Bone marrow (tissue), 2 donors: ENCODE measurements at regions not wholly inside any gene's neighbourhood (a gene's known extent, or its start where the extent isn't known, plus 50 kb on each side); places are given as distances from the start of the nearest gene placed in this dataset.

Experiments
- DNase-seq, 2 donors: peaks; one replicate each; lab custom pipeline; 2025; lab: John Stamatoyannopoulos, UW

- no peak for DNase-seq
Measured at GRCh38 chr10:128898133-128898915, 568.7 kb upstream of the MGMT start.

DNA sequence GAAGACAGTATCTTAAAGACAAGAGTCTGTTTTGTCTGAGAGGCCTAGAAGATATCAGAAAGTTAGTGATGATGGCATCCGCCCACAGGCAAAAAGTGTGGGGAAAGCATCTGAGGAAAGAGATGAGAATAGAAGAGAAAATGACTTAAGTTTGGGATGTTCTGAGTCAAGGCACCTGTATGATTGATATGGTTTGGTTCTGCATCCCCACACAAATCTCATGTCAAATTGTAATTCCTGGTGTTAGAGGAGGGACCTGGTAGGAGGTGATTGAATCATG lies 568.2 kb upstream of the MGMT start:
- no peak for DNase-seq

- DNase-seq, result no peak
Measured at GRCh38 chr10:128900456-128900855, 566.6 kb upstream of the MGMT start.

GRCh38 chr10:128901236-128901635 lies 565.8 kb upstream of the MGMT start:
- DNase-seq, result no peak

- no peak for DNase-seq
Measured at GRCh38 chr10:128902031-128902710, 564.9 kb upstream of the MGMT start.

- no peak for DNase-seq
Measured at GRCh38 chr10:128907155-128907941, 559.7 kb upstream of the MGMT start.

DNA sequence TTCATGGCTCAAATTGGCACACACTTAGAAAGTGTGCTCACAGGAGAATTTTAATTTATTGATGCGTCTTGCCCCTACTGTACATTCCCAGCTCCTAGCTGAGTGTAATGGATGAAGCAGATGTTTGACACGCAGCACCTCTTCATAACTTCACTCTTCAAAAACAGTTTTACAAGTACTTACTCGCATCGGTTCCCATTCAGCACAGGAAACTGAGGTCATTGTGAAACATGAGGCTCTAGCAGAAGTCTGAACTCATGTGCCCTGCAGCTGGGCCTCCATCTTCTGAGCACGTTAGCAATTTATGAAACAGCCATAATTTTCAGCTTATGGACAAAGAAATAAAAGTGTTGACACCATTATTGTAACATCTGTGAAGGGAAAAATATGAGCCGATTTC lies 558.9 kb upstream of the MGMT start:
- DNase-seq, result no peak

DNA sequence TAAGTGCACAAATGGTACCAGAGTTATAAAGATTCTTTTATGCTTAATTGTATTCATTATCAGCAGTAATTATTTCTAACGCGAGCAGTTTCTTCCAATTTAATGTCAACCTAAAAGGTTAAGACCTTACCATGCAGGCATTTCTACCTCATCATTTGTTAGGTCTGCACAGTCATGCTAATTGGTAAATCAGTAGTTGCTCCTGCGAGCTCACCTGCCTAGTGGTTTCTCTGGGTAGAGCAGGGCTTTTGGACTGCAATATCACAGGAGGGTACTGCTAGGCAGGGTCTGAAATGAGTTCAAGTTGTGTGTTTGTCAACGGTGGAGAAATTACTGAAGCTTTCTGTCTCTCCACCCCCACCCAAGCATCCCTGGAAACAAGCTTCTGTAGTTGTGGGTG lies 558.5 kb upstream of the MGMT start:
- DNase-seq, result no peak

DNA sequence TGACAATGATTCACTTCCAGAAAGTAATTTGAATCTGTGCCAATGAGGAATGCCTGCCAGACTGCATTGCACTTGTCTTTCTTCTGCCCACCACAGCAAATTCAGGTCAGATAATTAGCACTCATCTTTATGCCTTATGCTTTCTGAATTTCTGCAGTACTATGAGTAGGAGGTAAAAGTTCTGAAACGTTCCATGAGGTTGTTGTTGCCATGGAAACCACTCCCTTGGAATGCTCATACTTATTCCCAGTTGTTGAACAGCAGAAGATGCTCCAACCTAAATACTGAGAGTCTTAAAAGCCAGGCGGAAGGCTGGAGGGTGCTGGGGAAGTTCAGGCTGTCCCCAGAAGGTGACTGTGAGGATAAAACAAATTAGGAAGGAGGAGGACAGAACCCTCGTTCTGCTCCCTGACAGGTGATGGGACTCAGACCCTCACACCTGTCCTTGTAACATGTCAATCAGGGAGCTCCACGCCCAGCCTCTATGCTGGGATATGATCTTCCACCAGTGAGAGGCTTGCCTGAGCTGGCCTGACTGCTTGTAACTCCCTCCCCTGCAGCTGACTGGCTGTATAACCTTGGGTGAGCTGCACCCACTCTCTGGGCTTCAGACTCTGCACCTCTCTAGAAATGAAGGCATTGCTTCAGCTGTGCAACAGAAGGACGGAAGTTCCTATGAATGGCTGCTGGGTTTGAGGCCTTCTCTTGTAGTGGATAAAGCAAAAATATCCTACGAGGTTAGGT lies 554.3 kb upstream of the MGMT start:
- no peak for DNase-seq

GRCh38 chr10:128914681-128915080 lies 552.4 kb upstream of the MGMT start:
- no peak for DNase-seq

GRCh38 chr10:128915630-128916029 lies 551.4 kb upstream of the MGMT start:
- DNase-seq, result no peak

DNA sequence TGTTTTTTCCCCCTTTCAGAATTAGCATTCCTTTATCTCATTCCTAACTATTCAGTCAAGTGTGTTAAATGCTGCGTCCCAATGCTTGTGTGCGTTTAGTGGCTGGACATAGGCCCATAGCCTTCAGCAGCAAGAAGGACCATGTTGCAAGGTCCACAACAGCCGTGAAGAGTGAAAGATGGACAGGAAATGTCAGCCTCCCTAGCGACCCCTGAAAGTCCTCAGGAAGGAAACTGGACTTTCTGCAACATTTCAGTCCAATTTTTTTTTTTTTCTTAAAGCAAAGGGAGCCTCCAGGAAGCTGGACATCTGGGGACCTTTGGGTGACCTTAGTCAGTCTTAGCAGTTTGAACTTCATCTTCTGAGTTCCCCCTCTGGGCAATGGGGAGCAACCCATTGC lies 550.7 kb upstream of the MGMT start:
- DNase-seq, result no peak

GRCh38 chr10:128921389-128922022 lies 545.5 kb upstream of the MGMT start:
- DNase-seq, result no peak

- DNase-seq, result no peak
Measured at GRCh38 chr10:128922172-128922571, 544.9 kb upstream of the MGMT start.

GRCh38 chr10:128922619-128923196 lies 544.3 kb upstream of the MGMT start:
- no peak for DNase-seq

GRCh38 chr10:128924918-128925317 lies 542.1 kb upstream of the MGMT start:
- DNase-seq, result no peak

GRCh38 chr10:128926711-128927110 lies 540.3 kb upstream of the MGMT start:
- no peak for DNase-seq

DNA sequence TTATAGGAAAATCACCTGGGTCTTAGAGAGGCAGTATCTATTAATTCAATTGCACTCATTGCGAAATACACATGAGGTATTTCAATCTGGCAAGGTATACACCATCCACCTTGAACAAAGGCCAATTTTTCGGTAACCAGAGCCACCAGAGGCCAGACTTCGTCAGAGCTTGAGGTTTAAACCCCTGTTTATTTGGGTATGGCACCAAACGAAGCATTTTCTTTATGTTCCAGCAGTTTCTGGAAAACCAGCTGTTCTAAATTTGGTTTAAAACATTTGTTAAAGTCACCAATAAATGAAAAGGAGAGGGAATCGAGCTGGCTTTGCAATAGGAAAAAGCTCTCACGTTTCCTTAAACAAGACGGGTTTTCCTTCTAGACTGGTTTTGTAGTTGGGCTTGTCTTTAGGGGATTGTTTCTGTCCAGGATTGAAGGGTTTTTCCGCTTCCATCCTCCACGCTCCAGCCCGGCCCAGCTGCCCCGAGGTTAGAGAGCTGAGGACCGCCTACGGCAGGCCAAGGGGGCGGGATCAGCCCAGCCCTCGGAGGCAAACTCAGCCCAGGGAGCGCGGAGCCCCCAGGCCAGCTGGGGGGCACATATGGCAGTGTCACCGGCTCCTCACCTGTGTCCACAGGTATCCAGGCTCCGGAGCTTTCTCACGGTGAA lies 539.4 kb upstream of the MGMT start:
- DNase-seq, result no peak

DNA sequence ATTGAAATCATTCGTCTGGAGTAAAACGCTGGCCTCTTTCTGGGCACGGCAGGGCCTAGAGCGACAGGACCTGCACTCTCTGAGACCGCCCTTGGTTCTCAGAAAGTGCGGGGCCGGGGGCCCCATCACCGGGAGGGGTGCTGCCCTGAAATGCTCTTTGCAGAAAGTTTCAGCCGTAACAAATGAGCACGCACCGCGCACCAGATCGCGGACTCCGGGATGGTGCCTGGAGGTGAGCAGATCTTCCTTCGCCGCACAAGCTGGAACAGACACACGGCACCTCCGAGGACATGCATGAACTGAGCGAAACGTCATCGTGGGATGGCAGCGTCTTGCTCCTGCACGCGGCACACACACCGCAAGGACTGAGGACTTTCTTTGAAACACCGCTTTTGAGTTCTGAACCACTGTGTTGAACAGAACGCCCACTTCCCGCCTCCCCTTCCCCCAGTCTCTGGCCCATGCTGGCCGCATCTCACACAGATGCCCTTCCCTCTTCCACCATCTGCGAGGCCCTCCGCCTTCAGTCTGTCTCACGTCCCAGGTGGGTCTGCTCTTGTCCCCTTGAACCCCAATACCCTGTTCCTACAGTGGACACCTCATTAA lies 538.7 kb upstream of the MGMT start:
- no peak for DNase-seq

GRCh38 chr10:128929131-128929530 lies 537.9 kb upstream of the MGMT start:
- DNase-seq, result no peak

- DNase-seq, result no peak
Measured at GRCh38 chr10:128929767-128930166, 537.3 kb upstream of the MGMT start.
